HG03108 (cell line): ENCODE measurements at regions not wholly inside any gene's neighbourhood (a gene's known extent, or its start where the extent isn't known, plus 50 kb on each side); places are given as distances from the start of the nearest gene placed in this dataset.
"Not testable (repeated sequence)": the region's sequence is repeated elsewhere in the genome, so short reads cannot be mapped to it uniquely, and the experiment has no call there.

ENCODE experiments used
- ATAC-seq: cut with Tn5 transposase; IDR thresholded peaks from one replicate; pipeline ENCODE4 v1.9.1; 2021; ENCODE audit warnings: moderate library complexity; ENCODE audit not compliant: unreplicated experiment

DNA sequence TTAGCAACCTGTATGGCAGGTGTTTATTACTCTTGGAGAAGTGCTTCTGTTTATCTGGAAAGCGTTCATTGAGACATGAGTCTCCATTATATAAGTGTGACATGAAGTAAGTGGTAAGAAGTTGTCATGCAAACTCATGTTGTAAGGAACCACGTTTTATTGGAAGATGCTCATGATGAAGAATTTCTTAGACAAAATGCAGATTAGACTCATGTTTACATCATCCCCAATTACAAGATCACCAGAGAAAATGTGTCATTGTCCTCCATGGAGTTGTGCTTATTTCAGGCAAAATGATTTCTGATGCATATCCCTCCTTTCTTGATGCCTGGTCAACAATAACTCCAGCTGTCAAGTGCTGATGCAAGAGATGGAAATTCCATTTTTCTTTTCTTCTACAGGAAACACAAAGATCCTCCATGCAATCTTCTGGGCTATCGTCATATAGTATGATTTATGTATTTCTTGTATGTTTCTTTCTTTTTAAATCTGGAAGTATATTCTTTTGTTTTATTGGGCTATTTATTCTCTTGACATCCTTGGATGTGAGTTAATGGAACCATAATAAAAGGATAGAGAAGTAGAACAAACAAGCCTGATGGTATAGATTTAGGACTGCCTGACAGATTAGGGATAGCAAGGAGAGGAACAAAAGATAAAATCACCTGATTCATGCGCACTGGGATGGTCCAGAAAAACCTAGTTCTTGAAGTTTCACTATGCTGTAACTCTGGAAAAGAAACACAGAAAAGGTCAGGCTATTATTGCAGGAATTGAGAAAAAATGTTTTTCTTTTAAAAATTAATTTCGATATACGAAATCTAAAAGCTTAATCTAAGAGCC lies 50.7 kb upstream of the DIAPH3 start:
- no peak for ATAC-seq

DNA sequence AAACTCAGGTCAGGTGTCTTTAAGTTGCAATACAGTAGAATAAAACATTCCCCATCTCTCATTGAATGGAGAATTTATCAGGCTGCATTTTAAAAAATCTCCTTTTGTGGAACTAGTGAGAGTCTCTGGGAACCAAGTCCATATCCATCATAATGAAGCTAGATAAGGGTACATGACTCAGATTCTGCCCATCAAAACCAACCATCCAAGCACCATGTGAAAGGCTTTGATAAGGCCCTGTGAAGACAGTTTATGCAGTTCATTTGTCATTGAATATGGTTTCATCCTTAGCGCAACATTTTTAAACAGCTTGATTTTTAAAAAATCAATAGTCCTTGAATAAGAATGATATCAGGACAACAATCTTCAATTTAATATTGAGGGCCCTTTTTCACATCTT lies 56.3 kb upstream of the DIAPH3 start:
- ATAC-seq = no peak

DNA sequence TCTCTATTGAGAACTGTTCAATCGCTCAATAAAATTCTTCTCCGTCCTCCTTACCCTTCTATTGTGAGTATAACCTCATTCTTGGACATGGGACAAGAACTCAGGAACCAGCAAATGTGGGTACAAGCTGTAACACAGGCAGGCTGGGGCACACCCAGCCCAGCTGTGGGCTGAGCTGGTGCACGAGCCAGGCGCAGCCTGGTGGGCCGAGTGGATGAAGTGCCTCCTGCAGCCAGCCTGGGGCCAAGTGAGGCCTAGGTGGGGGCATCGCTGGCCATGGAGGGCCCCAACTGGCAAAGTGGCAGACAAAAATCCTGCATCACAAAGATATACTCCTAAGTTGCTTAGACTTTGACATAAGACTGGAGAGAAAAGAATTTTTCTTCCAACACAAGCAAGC lies 57.9 kb upstream of the DIAPH3 start:
- no peak for ATAC-seq

DNA sequence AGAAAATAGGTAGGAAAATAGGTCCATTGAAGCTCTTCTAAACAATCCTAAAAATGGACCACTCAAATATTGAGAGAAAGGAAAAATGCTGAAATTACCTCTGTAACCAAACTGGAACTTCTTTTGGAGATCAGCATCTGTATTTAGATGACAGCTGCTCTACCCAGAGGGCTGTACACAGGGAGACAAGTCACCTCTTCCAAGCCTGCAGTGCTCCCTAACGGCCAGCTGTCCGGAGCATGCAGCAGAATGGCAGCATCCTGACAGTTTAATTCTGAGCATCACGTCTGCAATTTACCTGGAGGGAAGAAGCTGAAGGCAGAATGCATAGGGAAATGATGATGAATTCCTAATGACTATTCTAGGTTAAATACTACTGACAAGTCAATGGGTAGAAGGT lies 62.8 kb upstream of the DIAPH3 start:
- no peak for ATAC-seq

DNA sequence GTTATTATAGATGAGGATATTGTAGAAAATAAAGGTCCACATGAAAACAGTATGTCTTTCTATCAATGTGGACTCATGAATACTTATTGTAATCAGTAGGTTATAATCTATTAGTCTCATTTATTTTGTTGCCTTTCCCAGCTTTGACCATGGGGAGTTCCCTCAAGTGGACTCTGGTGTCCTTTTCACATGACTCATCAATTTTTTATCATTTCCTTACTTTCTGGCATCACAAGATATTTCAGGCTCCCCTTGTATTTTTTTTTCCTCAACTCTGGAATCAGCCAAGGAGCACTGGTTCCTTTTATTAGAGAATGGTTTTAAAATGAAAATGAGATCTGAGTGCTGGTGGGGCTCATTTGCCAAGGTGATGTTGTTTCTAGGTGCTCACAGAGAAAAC lies 63.4 kb upstream of the DIAPH3 start:
- ATAC-seq = no peak

DNA sequence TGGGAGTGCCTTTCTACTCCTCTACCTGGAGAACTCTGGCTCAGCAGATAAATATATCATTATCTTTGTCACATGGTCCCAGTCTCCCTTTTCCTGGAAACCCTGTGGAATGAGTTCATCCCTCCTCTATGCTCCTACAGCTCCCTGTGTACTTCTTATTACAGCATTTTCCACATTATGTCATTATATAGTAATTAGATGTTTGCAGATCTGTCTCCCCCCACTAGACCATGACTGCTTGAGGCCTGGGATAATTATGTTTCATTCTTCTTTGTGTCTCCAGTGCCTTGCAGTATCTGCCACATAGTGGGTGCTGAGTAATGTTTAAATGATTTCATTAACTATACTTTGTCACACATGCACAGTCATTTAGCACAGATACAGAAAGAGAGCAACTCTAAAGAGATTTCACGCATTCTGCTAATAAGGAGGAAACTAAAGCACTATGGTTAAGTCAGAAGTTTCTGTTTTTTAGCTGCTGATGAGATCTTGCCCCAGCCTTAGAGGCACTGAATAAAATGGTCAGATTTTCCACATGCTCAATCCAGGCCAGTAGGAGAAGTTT lies 66.1 kb upstream of the DIAPH3 start:
- ATAC-seq = no peak

DNA sequence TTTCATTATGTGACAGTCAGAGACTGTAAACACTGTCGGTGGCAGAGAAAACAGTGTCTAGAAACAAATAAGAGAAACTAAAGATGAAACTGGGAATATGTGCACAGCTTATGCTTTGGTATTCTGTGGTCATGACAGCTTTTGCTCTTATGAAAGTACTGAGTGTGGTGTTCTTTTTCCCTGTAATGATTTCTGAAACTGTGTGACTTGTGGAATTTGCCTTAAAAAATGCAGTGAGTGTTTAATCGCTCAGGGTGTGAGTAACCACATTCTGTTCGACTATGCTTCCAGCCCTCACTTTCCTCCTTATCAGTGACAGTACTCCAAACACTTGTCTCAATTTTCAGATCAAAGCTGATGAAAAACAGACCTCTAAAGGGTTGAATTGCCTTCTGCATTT lies 66.9 kb upstream of the DIAPH3 start:
- peak; percentile 72 for ATAC-seq

DNA sequence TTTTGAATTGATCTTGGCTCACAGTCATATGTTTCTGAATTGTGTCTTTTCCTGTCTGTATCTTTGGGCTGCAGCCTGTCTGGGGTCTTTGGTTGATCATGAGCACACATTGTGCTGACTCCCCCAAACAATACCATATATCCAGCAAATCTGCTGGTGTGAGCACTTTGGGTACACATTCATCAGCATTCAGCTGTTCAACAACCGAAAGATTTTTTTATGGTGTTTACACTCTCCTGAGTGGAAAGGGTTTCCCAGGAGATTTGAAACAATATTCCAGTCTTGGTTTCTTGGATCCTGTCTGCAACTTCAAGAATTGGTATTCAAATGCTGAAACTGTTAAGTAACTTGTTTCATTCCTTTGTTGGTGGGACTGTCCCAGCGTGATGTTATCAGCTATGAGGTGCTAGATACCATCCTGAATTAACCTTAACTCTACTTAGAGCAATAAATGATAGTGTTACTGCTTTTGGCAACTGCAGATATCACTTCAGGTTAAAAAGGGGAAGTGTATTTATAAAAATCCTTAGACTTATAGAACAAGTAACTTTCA lies 78.4 kb upstream of the DIAPH3 start:
- ATAC-seq = no peak

DNA sequence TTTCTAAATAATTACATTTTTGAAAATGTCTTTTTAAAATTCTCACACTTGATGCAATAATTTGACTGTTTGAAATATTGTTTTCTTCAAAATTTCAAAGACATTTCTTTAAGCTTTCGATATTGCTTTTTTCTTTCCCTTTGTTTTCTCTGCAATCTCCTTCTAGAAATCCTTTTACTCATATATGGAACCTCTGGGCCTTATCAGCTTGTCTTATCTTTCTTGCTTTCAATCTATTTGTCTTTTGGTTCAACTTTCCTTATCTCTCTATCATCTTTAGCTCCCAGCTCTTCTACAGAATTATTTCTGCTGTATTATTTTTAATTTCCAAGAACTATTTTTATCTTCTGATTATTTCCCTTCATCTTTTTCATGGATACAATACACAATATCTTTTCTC lies 80.7 kb upstream of the DIAPH3 start:
- no peak for ATAC-seq

DNA sequence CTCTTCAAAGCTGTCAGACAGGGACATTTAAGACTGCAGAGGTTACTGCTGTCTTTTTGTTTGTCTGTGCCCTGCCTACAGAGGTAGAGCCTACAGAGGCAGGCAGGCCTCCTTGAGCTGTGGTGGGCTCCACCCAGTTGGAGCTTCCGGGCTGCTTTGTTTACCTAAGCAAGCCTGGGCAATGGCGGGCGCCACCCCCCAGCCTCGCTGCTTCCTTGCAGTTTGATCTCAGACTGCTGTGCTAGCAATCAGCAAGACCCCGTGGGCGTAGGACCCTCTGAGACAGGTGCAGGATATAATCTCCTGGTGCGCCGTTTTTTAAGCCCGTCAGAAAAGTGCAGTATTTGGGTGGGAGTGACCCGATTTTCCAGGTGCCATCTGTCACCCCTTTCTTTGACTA lies 87.7 kb upstream of the DIAPH3 start:
- ATAC-seq = not testable (repeated sequence)

DNA sequence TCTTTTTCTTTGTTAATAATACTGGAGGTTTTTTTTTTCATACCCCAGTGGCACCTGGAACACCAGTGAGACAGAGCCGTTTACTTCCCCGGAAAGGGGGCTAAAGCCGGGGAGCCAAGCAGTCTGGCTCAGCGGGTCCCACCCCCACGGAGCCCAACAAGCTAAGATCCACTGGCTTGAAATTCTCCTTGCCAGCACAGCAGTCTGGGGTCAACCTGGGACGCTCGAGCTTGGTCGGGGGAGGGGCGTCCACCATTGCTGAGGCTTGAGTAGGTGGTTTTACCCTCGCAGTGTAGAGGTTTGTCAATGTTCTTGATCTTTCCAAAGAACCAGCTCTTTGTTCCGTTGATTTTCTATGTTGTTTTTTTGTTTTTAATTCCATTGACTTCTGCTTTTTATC lies 94.6 kb upstream of the DIAPH3 start:
- ATAC-seq = no peak

DNA sequence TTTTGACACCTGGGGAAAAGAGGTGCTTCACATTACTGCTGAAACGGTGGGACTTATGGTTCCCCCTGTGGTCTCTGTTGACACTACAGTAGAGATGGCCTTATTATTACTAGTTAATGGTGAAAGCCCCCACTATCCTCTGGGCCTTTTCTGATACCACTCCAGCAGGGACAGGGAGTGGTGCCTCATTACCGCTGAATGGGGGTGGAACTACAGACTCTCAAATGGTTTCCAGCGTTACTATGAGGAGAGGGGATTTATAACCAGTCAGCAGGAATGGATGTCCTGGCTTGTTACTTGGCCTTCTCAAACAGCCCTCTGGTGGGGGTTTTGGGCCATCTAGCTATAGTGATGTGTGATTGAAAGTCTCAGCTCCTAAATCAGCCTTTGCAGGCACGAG lies 96.7 kb upstream of the DIAPH3 start:
- no peak for ATAC-seq

DNA sequence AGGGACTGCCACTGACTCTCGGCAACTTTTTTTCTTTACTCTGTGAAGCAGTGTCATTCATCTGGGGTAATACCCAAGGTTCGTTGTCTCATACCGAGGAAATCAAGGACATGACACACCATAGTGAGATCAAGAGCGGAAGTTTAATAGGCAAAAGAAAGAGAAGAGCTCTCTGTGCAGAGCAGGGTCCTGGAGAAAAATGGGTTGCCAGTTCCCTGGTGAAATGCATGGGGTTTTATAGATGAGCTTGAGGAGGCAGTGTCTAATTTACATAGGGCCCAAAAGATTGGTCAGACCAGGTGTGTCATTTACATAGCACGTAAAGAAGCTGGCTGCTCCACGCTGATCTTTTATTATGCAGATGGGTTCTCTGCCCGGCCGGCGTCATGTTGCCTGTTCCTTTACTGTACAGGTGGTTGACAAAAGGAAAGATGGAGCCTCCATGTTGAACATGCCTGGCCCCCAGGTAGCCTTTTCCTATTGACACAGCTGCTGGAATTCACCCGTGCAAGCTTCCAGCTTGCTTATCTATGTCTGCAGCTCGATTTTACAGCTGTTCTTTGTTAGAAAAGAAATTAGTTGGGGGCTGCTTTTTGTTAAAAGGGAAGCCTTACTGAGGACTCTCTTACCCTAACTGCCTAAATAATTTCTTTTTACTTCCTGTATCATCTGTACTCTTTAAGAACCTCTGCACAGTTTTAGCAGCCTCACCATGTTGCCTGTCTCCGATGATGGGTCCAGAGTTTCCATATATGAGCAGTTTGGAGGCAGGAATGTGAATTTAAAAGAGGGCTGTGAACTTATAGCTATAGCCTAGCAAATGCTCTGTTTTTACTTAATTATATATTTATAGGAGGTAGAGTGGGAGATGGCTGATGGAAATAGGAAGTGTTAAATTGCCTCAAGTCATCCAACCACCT lies 98.0 kb upstream of the DIAPH3 start:
- ATAC-seq = no peak

DNA sequence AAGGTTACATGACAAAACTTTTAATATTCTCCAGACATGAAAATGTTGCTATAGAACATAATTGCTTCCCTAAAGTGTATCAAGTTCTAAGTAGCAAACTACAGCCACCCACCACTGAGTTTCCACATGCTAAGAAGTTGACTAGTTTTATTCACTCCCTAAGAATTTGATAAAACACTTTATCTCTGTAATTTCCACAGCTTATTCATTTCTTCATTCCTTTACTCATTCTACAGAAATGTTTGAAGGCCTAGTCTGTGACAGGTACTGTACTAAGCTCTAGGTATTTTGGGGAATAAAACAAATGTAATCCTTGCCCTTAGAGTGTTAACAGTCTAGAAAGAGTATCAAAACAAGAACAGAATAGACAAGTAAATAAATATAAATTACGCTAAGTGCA lies 101.8 kb upstream of the DIAPH3 start:
- no peak for ATAC-seq

DNA sequence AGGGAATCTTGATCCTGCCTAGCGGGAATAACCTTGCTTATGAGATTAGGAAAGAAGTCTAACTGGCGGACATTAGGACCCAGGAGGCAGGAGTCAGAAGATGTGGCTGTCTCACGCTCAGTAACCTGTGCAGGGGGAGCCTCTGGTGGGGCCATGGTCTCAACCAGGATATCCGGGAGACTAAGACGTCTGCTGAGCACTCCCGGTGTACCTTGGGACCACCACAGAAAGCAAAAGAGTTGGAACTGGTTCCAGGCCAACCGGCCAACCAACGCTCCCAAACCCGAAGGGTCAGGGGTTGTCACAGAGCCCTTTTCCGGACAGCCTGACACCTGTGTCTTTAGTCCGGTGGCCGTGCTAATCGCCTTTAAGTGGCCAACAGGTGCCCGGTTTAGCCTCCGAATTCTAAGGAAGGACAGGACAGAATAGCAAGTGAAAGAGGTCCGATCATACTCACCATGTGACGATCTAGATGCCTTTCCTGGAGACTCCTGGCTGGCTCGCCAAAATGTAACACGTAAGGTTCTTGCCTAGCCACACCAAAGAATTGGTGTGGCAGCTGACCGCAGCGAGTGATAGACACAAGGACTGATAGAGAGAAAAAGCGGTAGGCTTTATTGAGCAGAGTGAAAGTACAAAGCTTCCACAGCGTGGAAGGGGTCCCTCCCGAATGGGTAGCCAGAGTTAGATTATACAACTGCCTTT lies 103.9 kb upstream of the DIAPH3 start:
- no peak for ATAC-seq

DNA sequence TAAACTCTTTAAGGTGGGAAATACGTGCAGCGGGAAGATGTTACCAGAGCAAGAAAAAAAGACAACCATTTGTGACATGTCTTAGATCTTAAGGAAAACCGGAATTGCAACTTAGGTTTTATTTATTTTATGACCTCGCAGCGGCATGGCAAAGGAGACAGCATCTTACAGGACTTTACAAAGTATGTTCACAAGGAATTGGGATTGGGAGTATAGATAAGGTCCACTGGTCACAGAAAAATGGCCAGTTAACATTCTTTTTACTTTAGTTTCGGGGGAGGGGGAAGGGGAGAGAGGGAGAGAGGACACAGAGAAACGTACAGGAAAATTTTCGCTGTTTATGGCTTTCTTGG lies 104.5 kb upstream of the DIAPH3 start:
- ATAC-seq = no peak

DNA sequence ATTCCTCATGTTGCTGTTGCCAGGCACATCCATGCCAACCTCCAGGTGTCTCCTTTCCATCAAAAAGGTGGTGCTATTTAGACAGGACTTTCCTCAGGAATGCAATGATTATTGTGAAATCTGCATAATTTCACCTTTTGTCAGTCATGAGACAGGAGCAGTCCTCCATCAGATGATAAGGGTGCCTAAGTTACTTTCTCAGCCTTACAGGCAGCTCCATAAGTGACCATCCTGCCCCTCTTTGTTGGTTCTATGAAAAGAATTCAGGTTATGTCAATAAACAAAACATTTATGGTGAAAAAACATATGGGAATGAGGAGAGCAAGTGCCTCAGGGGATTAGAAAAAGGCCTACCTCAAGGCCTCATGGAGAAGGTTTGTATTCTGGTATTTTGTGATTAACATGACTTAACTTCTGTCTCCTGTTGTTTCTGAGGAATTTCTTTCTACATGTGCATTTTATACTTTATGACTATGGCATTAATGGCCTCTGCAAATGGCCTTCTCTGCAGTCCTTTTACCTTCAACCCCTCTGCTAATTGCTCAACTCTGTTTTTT lies 110.3 kb upstream of the DIAPH3 start:
- no peak for ATAC-seq

DNA sequence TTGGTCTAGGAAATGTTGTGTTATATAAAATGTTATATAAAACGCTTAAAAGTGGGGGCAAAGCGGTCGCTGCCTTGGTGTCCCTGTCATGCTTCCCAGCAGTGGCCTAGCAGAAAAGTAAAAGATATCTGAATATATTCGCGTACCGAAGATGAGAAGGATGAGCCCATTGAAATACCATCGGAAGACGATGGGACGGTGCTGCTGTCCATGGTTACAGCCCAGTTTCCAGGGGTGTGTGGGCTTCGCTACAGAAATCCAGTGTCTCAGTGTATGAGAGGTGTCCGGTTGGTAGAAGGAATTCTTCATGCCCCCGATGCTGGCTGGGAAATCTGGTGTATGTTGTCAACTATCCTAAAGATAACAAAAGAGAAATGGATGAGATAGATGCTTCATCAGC lies 110.9 kb upstream of the DIAPH3 start:
- no peak for ATAC-seq

DNA sequence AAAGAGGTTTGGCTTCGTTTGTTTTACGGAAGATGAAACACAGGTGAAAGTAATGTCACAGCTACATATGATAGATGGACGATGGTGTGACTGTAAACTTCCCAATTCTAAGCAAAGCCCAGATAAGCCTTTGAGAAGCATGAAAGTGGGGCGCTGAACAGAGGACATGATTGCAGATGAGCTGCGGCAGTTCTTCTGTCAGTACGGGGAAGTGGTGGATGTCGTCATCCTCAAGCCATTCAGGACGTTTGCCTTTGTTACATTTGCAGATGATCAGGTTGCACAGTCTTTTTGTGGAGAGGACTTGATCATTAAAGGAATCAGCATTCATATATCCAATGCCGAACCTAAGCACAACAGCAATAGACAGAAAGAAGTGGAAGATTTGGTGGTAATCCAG lies 111.5 kb upstream of the DIAPH3 start:
- no peak for ATAC-seq

DNA sequence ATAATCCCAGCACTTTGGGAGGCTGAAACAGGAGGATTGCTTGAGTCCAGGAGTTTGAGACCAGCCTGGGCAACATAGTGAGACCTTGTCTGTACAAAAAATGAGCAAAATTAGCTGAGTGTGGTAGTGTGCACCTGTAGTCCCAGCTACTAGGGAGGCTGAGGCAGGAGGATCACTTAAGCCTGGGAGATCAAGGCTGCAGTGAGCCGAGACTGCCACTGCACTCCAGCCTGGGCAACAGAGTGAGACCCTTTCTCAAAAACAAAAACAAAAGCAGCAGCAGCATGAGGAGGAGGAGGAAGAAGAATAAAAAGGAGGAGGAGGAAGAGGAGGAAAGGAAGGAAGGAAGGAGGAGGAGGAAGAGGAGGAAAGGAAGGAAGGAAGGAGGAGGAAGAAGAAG lies 116.5 kb upstream of the TDRD3 start:
- ATAC-seq = not testable (repeated sequence)

DNA sequence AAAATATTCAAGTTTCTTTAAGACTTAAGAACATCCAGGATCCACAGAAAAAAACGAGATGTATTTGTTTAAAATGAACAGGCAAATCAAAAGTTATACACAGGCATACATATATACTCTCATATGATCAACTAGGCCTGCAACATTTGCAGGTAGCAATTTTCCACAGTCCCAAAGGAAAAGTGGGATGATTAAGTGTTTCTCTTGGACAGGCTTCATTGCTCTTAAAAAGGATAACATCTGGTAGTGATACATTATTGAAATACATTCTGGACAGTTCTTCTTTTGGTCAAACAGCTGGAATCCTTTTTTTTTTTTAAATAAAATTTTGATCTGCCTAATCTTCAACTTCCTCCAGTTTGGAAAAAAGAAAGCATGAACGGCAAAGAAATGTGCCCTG lies 114.8 kb upstream of the TDRD3 start:
- ATAC-seq = no peak
